ENCODE measurements at regions not wholly inside any gene's neighbourhood (a gene's known extent, or its start where the extent isn't known, plus 50 kb on each side); places are given as distances from the start of the nearest gene placed in this dataset.

- no peak overlapping the region for H3K4me3 ChIP-seq (ENCODE audit: low read depth, low read length)
- TF ChIP-seq CTCF (IDR thresholded peaks at IDR 0.05; ENCODE audit: borderline replicate concordance, insufficient read depth, low read depth, low read length), result no peak
Observed at GRCh38 chr11:116507849-116508695, 264.7 kb downstream of the BUD13 start.

GRCh38 chr11:116507016-116507415, 265.8 kb downstream of the BUD13 start:
- no peak overlapping the region for H3K4me3 ChIP-seq (ENCODE audit: low read depth, low read length)
- TF ChIP-seq CTCF (IDR thresholded peaks at IDR 0.05; ENCODE audit: borderline replicate concordance, insufficient read depth, low read depth, low read length), result no peak

GRCh38 chr11:116506263-116506825, 266.4 kb downstream of the BUD13 start:
- TF ChIP-seq CTCF (IDR thresholded peaks at IDR 0.05; ENCODE audit: borderline replicate concordance, insufficient read depth, low read depth, low read length), result no peak
- H3K4me3 ChIP-seq (ENCODE audit: low read depth, low read length), result no peak overlapping the region

GRCh38 chr11:116505298-116506262, 267.2 kb downstream of the BUD13 start:
- no peak for TF ChIP-seq CTCF (IDR thresholded peaks at IDR 0.05; ENCODE audit: borderline replicate concordance, insufficient read depth, low read depth, low read length)
- no peak overlapping the region for H3K4me3 ChIP-seq (ENCODE audit: low read depth, low read length)

GRCh38 chr11:116504541-116505297, 268.1 kb downstream of the BUD13 start:
- no peak for TF ChIP-seq CTCF (IDR thresholded peaks at IDR 0.05; ENCODE audit: borderline replicate concordance, insufficient read depth, low read depth, low read length)

More at GRCh38 chr11:116504541-116505297, 268.1 kb downstream of the BUD13 start:
- H3K4me3 ChIP-seq (ENCODE audit: low read depth, low read length), result no peak overlapping the region

Data from GM12875 (cell line).